Activated T-cell treated with anti-CD3 and anti-CD28 coated beads for 48 hours (primary cell): ENCODE measurements at regions not wholly inside any gene's neighbourhood (a gene's known extent, or its start where the extent isn't known, plus 50 kb on each side); places are given as distances from the start of the nearest gene placed in this dataset.

ENCODE experiments used
- DNase-seq: peaks from one replicate; pipeline ENCODE4 v3.0.0-alpha.2; 2020; ENCODE audit warnings: low read depth

GRCh38 chr16:79752396-79752795 is 151.9 kb upstream of the MAF start:
- no peak for DNase-seq

- DNase-seq: no peak
Measured at GRCh38 chr16:79751471-79752184, 151.1 kb upstream of the MAF start.

GRCh38 chr16:79750311-79750710 is 149.8 kb upstream of the MAF start:
- no peak for DNase-seq

- DNase-seq: no peak
Measured at GRCh38 chr16:79748629-79749028, 148.1 kb upstream of the MAF start.

GRCh38 chr16:79747688-79748087 is 147.2 kb upstream of the MAF start:
- DNase-seq: no peak

- no peak for DNase-seq
Measured at GRCh38 chr16:79740252-79740651, 139.7 kb upstream of the MAF start.

GRCh38 chr16:79735271-79735670 is 134.7 kb upstream of the MAF start:
- DNase-seq: no peak

- DNase-seq: no peak
Measured at GRCh38 chr16:79734721-79735120, 134.2 kb upstream of the MAF start.

- no peak for DNase-seq
Measured at GRCh38 chr16:79728923-79729240, 128.3 kb upstream of the MAF start.

GRCh38 chr16:79728048-79728922 is 127.7 kb upstream of the MAF start:
- DNase-seq: no peak

- no peak for DNase-seq
Measured at GRCh38 chr16:79726902-79727301, 126.4 kb upstream of the MAF start.

GRCh38 chr16:79725051-79725450 is 124.5 kb upstream of the MAF start:
- no peak for DNase-seq

- DNase-seq: no peak
Measured at GRCh38 chr16:79723583-79724168, 123.1 kb upstream of the MAF start.

GRCh38 chr16:79721270-79721669 is 120.7 kb upstream of the MAF start:
- no peak for DNase-seq

GRCh38 chr16:79717333-79718137 is 117.0 kb upstream of the MAF start:
- no peak for DNase-seq

GRCh38 chr16:79716645-79717332 is 116.3 kb upstream of the MAF start:
- DNase-seq: no peak

- DNase-seq: no peak
Measured at GRCh38 chr16:79715061-79715460, 114.5 kb upstream of the MAF start.

- no peak for DNase-seq
Measured at GRCh38 chr16:79714440-79714839, 113.9 kb upstream of the MAF start.

GRCh38 chr16:79713609-79714309 is 113.2 kb upstream of the MAF start:
- no peak for DNase-seq

GRCh38 chr16:79712276-79712675 is 111.7 kb upstream of the MAF start:
- DNase-seq: no peak

- DNase-seq: no peak
Measured at GRCh38 chr16:79707876-79708275, 107.3 kb upstream of the MAF start.
